T-cell (primary cell): ENCODE measurements at regions not wholly inside any gene's neighbourhood (a gene's known extent, or its start where the extent isn't known, plus 50 kb on each side); places are given as distances from the start of the nearest gene placed in this dataset.

Source experiments
- ATAC-seq, 4 experiments: fragments of 200-7000 bp in 3 of 4; fragments of 150-1000 bp in 1 of 4; cut with Tn5 transposase; replicated peaks in 1 of 4; 1 replicate in 3 of 4; 2 replicates in 1 of 4; pipeline ENCODE4 v1.10.0; 2021; ENCODE audit warnings: moderate library complexity in 3 of 4, mild to moderate bottlenecking in 2 of 4, moderate number of reproducible peaks in 1 of 4
- CTCF ChIA-PET, 2 donors: fragments of 300-600 bp; sonication (Branson Sonifier 250); formaldehyde crosslinking; loops; one replicate each; lab custom pipeline; 2022; ENCODE audit warnings: antibody characterized with exemption in 2 of 2; lab: Charles Lee
- POLR2A ChIA-PET, 2 donors: fragments of 300-600 bp; sonication (Branson Sonifier 250); formaldehyde crosslinking; loops; one replicate each; lab custom pipeline; 2022; ENCODE audit warnings: antibody characterized with exemption in 2 of 2; lab: Charles Lee
- DNase-seq, 35 experiments: peaks; one replicate each; pipeline versions ENCODE4 v3.0.0 to v3.0.0-alpha.2; 2013 to 2023
- H3K27ac ChIP-seq: one replicate; pipeline ENCODE4 v1.5.1; 2013; ENCODE audit warnings: low read length
- H3K27me3 ChIP-seq, 2 experiments: replicated peaks in 1 of 2; 1 replicate in 1 of 2; 2 replicates in 1 of 2; pipeline versions ENCODE4 v1.6.1 to v1.7.0; 2013; ENCODE audit warnings: low read length in 1 of 2, mixed read lengths in 1 of 2; ENCODE audit not compliant: control insufficient read depth in 2 of 2, insufficient read depth in 2 of 2; ENCODE audit errors: extremely low read depth in 1 of 2
- H3K36me3 ChIP-seq, 2 donors: 1 replicate in 1 of 2; 2 replicates in 1 of 2; pipeline versions ENCODE4 v1.6.1 to v1.7.0; 2013; ENCODE audit warnings: low read length in 1 of 2; ENCODE audit not compliant: control insufficient read depth in 2 of 2, insufficient read depth in 1 of 2; ENCODE audit errors: extremely low read depth in 1 of 2
- H3K4me1 ChIP-seq, 2 experiments: 1 replicate in 1 of 2; 2 replicates in 1 of 2; pipeline versions ENCODE4 v1.6.1 to v1.7.0; 2013; ENCODE audit warnings: low read length in 2 of 2, mixed read lengths in 1 of 2; ENCODE audit not compliant: insufficient read depth in 2 of 2, control insufficient read depth in 1 of 2; ENCODE audit errors: extremely low read depth in 1 of 2
- H3K4me3 ChIP-seq, 2 donors: 1 replicate in 1 of 2; 2 replicates in 1 of 2; pipeline versions ENCODE4 v1.5.1 to v1.7.0; 2013; ENCODE audit warnings: mild to moderate bottlenecking in 2 of 2, low read length in 1 of 2, moderate library complexity in 1 of 2; ENCODE audit not compliant: control insufficient read depth in 1 of 2; ENCODE audit errors: extremely low read depth in 1 of 2
- H3K9me3 ChIP-seq: 2 replicates; pipeline ENCODE4 v1.7.0; 2013
- H3K27ac Mint-ChIP-seq, 2 donors: one replicate each; pipeline ENCODE4 v1.8.0; 2020 to 2021; ENCODE audit warnings: mild to moderate bottlenecking in 2 of 2, mixed read lengths in 2 of 2
- H3K27me3 Mint-ChIP-seq, 2 donors: one replicate each; pipeline ENCODE4 v1.8.0; 2021 to 2022; ENCODE audit warnings: mixed read lengths in 2 of 2
- H3K36me3 Mint-ChIP-seq: one replicate; pipeline ENCODE4 v1.8.0; 2021; ENCODE audit warnings: mixed read lengths
- H3K4me1 Mint-ChIP-seq, 3 donors: one replicate each; pipeline ENCODE4 v1.8.0; 2020 to 2022; ENCODE audit warnings: mixed read lengths in 3 of 3, mild to moderate bottlenecking in 1 of 3
- H3K4me3 Mint-ChIP-seq, 3 donors: one replicate each; pipeline ENCODE4 v1.8.0; 2020 to 2022; ENCODE audit warnings: mild to moderate bottlenecking in 3 of 3, mixed read lengths in 3 of 3, moderate library complexity in 3 of 3
- H3K9me3 Mint-ChIP-seq, 3 donors: one replicate each; pipeline ENCODE4 v1.8.0; 2020 to 2022; ENCODE audit warnings: mixed read lengths in 3 of 3
- WGBS: methylation state at CpG from one replicate; pipeline ENCODE4 v1.1.5; 2013; ENCODE audit warnings: missing lambda C conversion rate; ENCODE audit not compliant: insufficient coverage; 5-methylcytosine and 5-hydroxymethylcytosine counted together

- Mint-ChIP-seq H3K4me3 (no peak overlapping the region), H3K4me1 (peaks cover 0 to 2% (median 2%) of the 10 kb centered on the region in 3 donors), H3K9me3 (no peaks in the 10 kb centered on the region), H3K27me3 (peaks cover 0 to 8% of the 10 kb centered on the region in 2 donors), H3K36me3 (no peaks in the 10 kb centered on the region), H3K27ac (no peak overlapping the region)
- no peak for ATAC-seq
- Histone ChIP-seq H3K4me3 (no peak overlapping the region), H3K27me3 (peaks cover 0 to 12% of the 10 kb centered on the region in 2 experiments), H3K4me1 (peaks cover 0 to 5% of the 10 kb centered on the region in 2 experiments), H3K9me3 (no peaks in the 10 kb centered on the region), H3K36me3 (no peaks in the 10 kb centered on the region), H3K27ac (no peak overlapping the region)
- ChIA-PET CTCF (no interaction called here), POLR2A (no interaction called here)
- 52% methylated on average over 3 of the region's 4 CpGs for WGBS
- no peak for DNase-seq
Observed at GRCh38 chr18:46402945-46403344, 254.1 kb downstream of the LOXHD1 start.

- H3K4me3 ChIP-seq, result no peak overlapping the region
- H3K9me3 ChIP-seq, result no peaks in the 10 kb centered on the region
- CTCF ChIA-PET, result no interaction called here
- DNase-seq, result no peak
- WGBS, result 89% methylated on average over 8 of the region's 9 CpGs
- Mint-ChIP-seq H3K9me3 (no peaks in the 10 kb centered on the region), H3K36me3 (no peaks in the 10 kb centered on the region), H3K4me1 (no peaks in the 10 kb centered on the region), H3K27me3 (peaks cover 0 to 8% of the 10 kb centered on the region in 2 donors), H3K27ac (no peak overlapping the region), H3K4me3 (no peak overlapping the region)
- ATAC-seq, result no peak
- H3K36me3 ChIP-seq, result no peaks in the 10 kb centered on the region
- H3K27ac ChIP-seq, result no peak overlapping the region
- POLR2A ChIA-PET, result no interaction called here
- no peaks in the 10 kb centered on the region for H3K4me1 ChIP-seq
- peaks cover 0 to 13% of the 10 kb centered on the region in 2 experiments for H3K27me3 ChIP-seq
Observed at GRCh38 chr18:46405832-46406538, 251.0 kb downstream of the LOXHD1 start.

GRCh38 chr18:46406539-46406932 is 250.5 kb downstream of the LOXHD1 start:
- H3K27ac ChIP-seq, result no peak overlapping the region

GRCh38 chr18:46407486-46408166 is 249.4 kb downstream of the LOXHD1 start:
- ChIA-PET POLR2A (no interaction called here), CTCF (no interaction called here)
- H3K4me1 Mint-ChIP-seq, result no peaks in the 10 kb centered on the region
- no peaks in the 10 kb centered on the region for H3K36me3 Mint-ChIP-seq
- Histone ChIP-seq H3K27ac (no peak overlapping the region), H3K27me3 (peaks cover 0 to 17% of the 10 kb centered on the region in 2 experiments), H3K4me1 (no peaks in the 10 kb centered on the region), H3K9me3 (no peaks in the 10 kb centered on the region), H3K4me3 (no peak overlapping the region), H3K36me3 (no peaks in the 10 kb centered on the region)
- H3K9me3 Mint-ChIP-seq, result no peaks in the 10 kb centered on the region
- peaks cover 0 to 8% of the 10 kb centered on the region in 2 donors for H3K27me3 Mint-ChIP-seq
- no peak for ATAC-seq
- WGBS, result 69% methylated on average over 5 of the region's 6 CpGs
- H3K4me3 Mint-ChIP-seq, result no peak overlapping the region
- H3K27ac Mint-ChIP-seq, result no peak overlapping the region
- DNase-seq, result no peak

More at GRCh38 chr18:46406539-46406932, 250.5 kb downstream of the LOXHD1 start:
- Mint-ChIP-seq H3K4me3 (no peak overlapping the region), H3K27me3 (peaks cover 0 to 8% of the 10 kb centered on the region in 2 donors), H3K9me3 (no peaks in the 10 kb centered on the region), H3K4me1 (no peaks in the 10 kb centered on the region), H3K27ac (no peak overlapping the region), H3K36me3 (no peaks in the 10 kb centered on the region)
- H3K36me3 ChIP-seq, result no peaks in the 10 kb centered on the region
- H3K4me1 ChIP-seq, result no peaks in the 10 kb centered on the region
- H3K4me3 ChIP-seq, result no peak overlapping the region
- ATAC-seq, result no peak
- POLR2A ChIA-PET, result no interaction called here
- H3K9me3 ChIP-seq, result no peaks in the 10 kb centered on the region
- CTCF ChIA-PET, result no interaction called here
- 45% methylated on average over 3 of the region's 4 CpGs for WGBS
- H3K27me3 ChIP-seq, result peaks cover 0 to 14% of the 10 kb centered on the region in 2 experiments
- no peak for DNase-seq

GRCh38 chr18:46408334-46408987 is 248.6 kb downstream of the LOXHD1 start:
- 100% methylated on average over 1 of the region's 6 CpGs for WGBS
- H3K9me3 Mint-ChIP-seq, result no peaks in the 10 kb centered on the region
- Histone ChIP-seq H3K27me3 (peaks cover 0 to 20% of the 10 kb centered on the region in 2 experiments), H3K4me1 (no peaks in the 10 kb centered on the region), H3K4me3 (no peak overlapping the region), H3K36me3 (no peaks in the 10 kb centered on the region), H3K27ac (no peak overlapping the region), H3K9me3 (no peaks in the 10 kb centered on the region)
- no peak overlapping the region for H3K27ac Mint-ChIP-seq
- no peaks in the 10 kb centered on the region for H3K4me1 Mint-ChIP-seq
- ATAC-seq, result no peak
- ChIA-PET CTCF (no interaction called here), POLR2A (interaction anchor here in 1 of 2 donors (0.7 kb wide), 1 partner anchor 13 kb away, joined by 3 read pairs; no protein-coding TSS in a partner anchor)
- H3K36me3 Mint-ChIP-seq, result no peaks in the 10 kb centered on the region
- DNase-seq, result no peak
- H3K4me3 Mint-ChIP-seq, result no peak overlapping the region
- peaks cover 0 to 8% of the 10 kb centered on the region in 2 donors for H3K27me3 Mint-ChIP-seq

GRCh38 chr18:46411191-46411828 is 245.7 kb downstream of the LOXHD1 start:
- DNase-seq, result no peak
- no peak overlapping the region for H3K27ac Mint-ChIP-seq
- 83% methylated on average over 2 of the region's 4 CpGs for WGBS
- ChIA-PET CTCF (no interaction called here), POLR2A (no interaction called here)
- no peaks in the 10 kb centered on the region for H3K4me1 Mint-ChIP-seq
- no peaks in the 10 kb centered on the region for H3K9me3 ChIP-seq
- H3K4me3 Mint-ChIP-seq, result no peak overlapping the region
- no peaks in the 10 kb centered on the region for H3K36me3 ChIP-seq
- H3K27ac ChIP-seq, result no peak overlapping the region
- H3K27me3 Mint-ChIP-seq, result no peaks in the 10 kb centered on the region
- no peaks in the 10 kb centered on the region for H3K4me1 ChIP-seq
- H3K36me3 Mint-ChIP-seq, result no peaks in the 10 kb centered on the region
- no peak overlapping the region for H3K4me3 ChIP-seq
- no peaks in the 10 kb centered on the region for H3K9me3 Mint-ChIP-seq
- peaks cover 0 to 15% of the 10 kb centered on the region in 2 experiments for H3K27me3 ChIP-seq
- no peak for ATAC-seq
